ENCODE measurements at regions not wholly inside any gene's neighbourhood (a gene's known extent, or its start where the extent isn't known, plus 50 kb on each side); places are given as distances from the start of the nearest gene placed in this dataset.

DNA sequence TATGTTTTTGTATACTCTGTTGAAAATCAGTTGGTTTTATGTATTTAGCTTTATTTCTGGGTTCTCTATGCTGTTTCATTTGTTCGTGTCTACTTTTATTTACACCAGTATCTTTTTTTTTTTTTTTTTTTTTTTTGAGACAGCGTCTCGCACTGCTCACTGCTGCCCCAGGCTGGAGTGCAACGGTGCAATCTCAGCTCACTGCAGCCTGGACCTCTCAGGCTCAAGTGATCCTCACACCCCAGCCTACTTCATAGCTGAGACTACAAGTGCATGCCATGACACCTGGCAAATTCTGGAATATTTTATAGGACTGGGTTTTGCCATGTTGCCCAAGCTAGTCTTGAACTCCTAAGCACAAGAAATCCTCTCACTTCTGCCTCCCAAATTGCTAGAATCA, 869.4 kb upstream of the CDH6 start:
- ChIA-PET POLR2A (no interaction called here), CTCF (no interaction called here)
- TF ChIP-seq CTCF (IDR thresholded peaks at IDR 0.05; ENCODE audit: control extremely low read depth, extremely low read depth, low read depth, missing control alignments): no peak
- no peak for DNase-seq (ENCODE audit: extremely low spot score)

GRCh38 chr5:30287890-30288289, 905.6 kb upstream of the CDH6 start:
- POLR2A ChIA-PET: no interaction called here
- no peak for TF ChIP-seq CTCF (IDR thresholded peaks at IDR 0.05; ENCODE audit: control extremely low read depth, extremely low read depth, low read depth, missing control alignments)
- no peak for DNase-seq (ENCODE audit: extremely low spot score)
- CTCF ChIA-PET: no interaction called here

- no peak for DNase-seq (ENCODE audit: extremely low spot score)
- POLR2A ChIA-PET: no interaction called here
- TF ChIP-seq CTCF (IDR thresholded peaks at IDR 0.05; ENCODE audit: control extremely low read depth, extremely low read depth, low read depth, missing control alignments): no peak
- CTCF ChIA-PET: no interaction called here
These were observed 914.2 kb upstream of the CDH6 start for GRCh38 chr5:30279237-30279636.

DNA sequence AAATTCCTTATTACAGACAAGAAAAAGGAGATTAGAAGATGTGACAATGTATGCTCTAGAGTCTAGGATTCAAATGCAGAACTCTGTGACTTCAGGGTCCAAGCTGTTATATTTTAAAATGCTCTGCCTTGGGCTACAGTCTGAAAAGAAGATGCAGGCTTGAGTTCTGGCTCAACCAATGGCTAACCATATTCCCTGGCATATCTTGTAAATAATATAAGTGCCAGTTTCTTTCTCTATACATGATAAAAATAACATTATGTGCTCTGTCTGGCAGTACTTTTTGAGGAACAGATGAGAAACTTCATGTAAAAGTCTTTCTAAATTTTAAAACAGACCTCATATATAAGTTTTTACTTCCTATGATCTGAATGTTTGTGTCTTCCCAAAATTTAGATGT, 926.5 kb upstream of the CDH6 start:
- ChIA-PET POLR2A (no interaction called here), CTCF (no interaction called here)
- no peak for TF ChIP-seq CTCF (IDR thresholded peaks at IDR 0.05; ENCODE audit: control extremely low read depth, extremely low read depth, low read depth, missing control alignments)

GRCh38 chr5:30239331-30240022, 954.0 kb upstream of the CDH6 start:
- ChIA-PET CTCF (interaction anchor here (1.4 kb wide), 1 partner anchor 10 kb away, joined by 5 read pairs; no protein-coding TSS in a partner anchor), POLR2A (no interaction called here)
- DNase-seq (ENCODE audit: extremely low spot score): no peak
- no peak for TF ChIP-seq CTCF (IDR thresholded peaks at IDR 0.05; ENCODE audit: control extremely low read depth, extremely low read depth, low read depth, missing control alignments)

More for the DNA sequence above, 926.5 kb upstream of the CDH6 start:
- DNase-seq (ENCODE audit: extremely low spot score): no peak

DNA sequence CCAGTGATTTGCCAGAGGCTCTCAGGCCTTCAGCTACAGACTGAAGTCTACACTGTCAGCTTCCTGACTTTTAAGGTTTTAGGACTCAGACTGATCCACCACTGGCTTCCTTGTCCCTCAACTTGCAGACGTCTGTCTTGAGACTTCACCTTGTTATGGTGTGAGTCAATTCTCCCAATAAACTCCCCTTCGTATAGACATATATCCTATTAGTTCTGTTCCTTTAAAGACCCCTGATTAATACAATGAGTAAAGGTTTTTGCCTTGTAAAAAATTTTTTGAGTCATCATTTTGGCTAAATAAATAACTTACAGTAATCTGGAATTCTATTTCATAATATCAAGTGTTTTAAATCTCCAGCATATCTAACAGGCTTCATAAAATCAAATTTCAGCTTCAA, 956.3 kb upstream of the CDH6 start:
- CTCF ChIA-PET: no interaction called here
- no peak for DNase-seq (ENCODE audit: extremely low spot score)
- POLR2A ChIA-PET: no interaction called here
- no peak for TF ChIP-seq CTCF (IDR thresholded peaks at IDR 0.05; ENCODE audit: control extremely low read depth, extremely low read depth, low read depth, missing control alignments)

All from GM10248 (cell line).